Transverse colon (tissue), 4 donors: ENCODE measurements at regions not wholly inside any gene's neighbourhood (a gene's known extent, or its start where the extent isn't known, plus 50 kb on each side); places are given as distances from the start of the nearest gene placed in this dataset.

ENCODE experiments used
- DNase-seq: peaks from one replicate; pipeline ENCODE4 v3.0.0-alpha.2; 2019
- H3K27ac ChIP-seq, 4 donors: fragments of 200-600 bp; sonication (generic); 2 replicates each; pipeline ENCODE4 v1.5.1; 2016 to 2018; ENCODE audit warnings: inconsistent platforms in 4 of 4
- H3K27me3 ChIP-seq: fragments of 200-600 bp; sonication (generic); 2 replicates; pipeline ENCODE4 v1.5.1; 2017; ENCODE audit warnings: inconsistent platforms
- H3K36me3 ChIP-seq, 4 donors: fragments of 200-600 bp; sonication (generic); 2 replicates each; pipeline ENCODE4 v1.5.1; 2017 to 2019; ENCODE audit warnings: inconsistent platforms in 4 of 4
- H3K4me1 ChIP-seq, 4 donors: fragments of 200-600 bp; sonication (generic); 2 replicates each; pipeline ENCODE4 v1.5.1; 2017 to 2020; ENCODE audit warnings: inconsistent platforms in 4 of 4
- H3K4me3 ChIP-seq, 4 donors: fragments of 200-600 bp; sonication (generic); 1 replicate in 1 of 4; 2 replicates in 3 of 4; pipeline versions ENCODE4 v1.5.1 to v1.6.1; 2017 to 2019; ENCODE audit warnings: inconsistent platforms in 4 of 4
- H3K9me3 ChIP-seq, 2 donors: fragments of 200-600 bp; sonication (generic); 2 replicates each; pipeline ENCODE4 v1.5.1; 2017 to 2019; ENCODE audit warnings: inconsistent platforms in 2 of 2
- EP300 ChIP-seq: sonication (generic); formaldehyde crosslinking; IDR thresholded peaks from one replicate; pipeline ENCODE4 v1.6.1; 2017; ENCODE audit warnings: antibody characterized with exemption, low read depth
- POLR2A ChIP-seq: fragments of 450-650 bp; IDR thresholded peaks from one replicate; pipeline ENCODE4 v1.6.1; 2016; ENCODE audit warnings: antibody characterized with exemption, mild to moderate bottlenecking, moderate library complexity
- POLR2AphosphoS5 ChIP-seq, 3 donors: sonication (generic); formaldehyde crosslinking; IDR thresholded peaks; one replicate each; pipeline ENCODE4 v1.6.1; 2016; ENCODE audit warnings: antibody characterized with exemption in 3 of 3
- WGBS, 2 donors: methylation state at CpG; one replicate each; pipeline ENCODE4 v1.1.5; 2018; ENCODE audit warnings: low coverage in 1 of 2; 5-methylcytosine and 5-hydroxymethylcytosine counted together
- in situ Hi-C, 4 donors: fragments of 200-750 bp; cut with MboI; loops; one replicate each; pipeline versions ENCODE4 v1.15.0 to v1.15.1; 2017; ENCODE audit warnings: low sequenced_read_pairs in 3 of 4, low pct_ligation_motif_present in 1 of 4, low pct_unique_long_range_greater_than_20kb in 1 of 4
- intact Hi-C: fragments of 100-400 bp; cut with DNase I; formaldehyde crosslinking; loops from one replicate; pipeline ENCODE4 v1.15.1; 2023; ENCODE audit warnings: low total_unique reads
- TF ChIP-seq, protein P1 (sequence below), 5 experiments: fragments of 200-600 bp in 3 of 5; fragments of 450-650 bp in 2 of 5; sonication (generic) in 3 of 5; IDR thresholded peaks; 1 replicate in 2 of 5; 2 replicates in 3 of 5; pipeline ENCODE4 v1.5.1; 2016 to 2017; ENCODE audit warnings: antibody characterized with exemption in 5 of 5, inconsistent platforms in 3 of 5, mild to moderate bottlenecking in 2 of 5, moderate library complexity in 1 of 5

DNA sequence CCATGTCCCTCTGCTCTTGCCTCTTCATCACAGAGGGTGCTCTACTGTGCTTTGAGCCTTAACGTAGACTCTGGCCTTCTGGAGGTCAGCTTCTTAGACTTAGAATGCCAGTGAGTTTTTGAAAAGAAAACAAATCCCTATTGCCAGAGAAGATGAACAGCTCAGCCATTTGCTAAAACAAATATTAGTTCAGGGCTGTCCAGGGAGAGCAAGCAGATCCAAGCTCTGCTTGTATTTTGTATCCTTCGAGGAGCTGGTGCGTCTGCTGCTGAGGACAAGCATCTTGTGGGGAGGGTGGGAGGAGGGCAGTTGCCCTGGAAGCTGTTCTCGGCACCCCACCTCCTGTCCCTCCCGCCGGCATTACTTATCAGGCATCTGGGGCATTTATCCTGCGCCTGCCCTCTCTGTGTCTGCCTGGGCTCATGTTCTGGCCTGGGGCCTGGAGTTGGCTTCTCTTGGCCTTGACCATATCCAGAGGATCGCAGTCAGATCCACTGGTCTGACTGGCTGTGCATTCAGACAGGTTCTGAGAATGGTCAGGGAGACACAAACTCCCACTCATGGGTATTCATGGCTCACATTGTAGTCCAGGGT is 173.1 kb upstream of the NLRP1 start:
- WGBS, 2 donors, result 36% methylated on average over 8 of the region's 8 CpGs; no CpG with 5 or more reads in 1 of the 2 donors
- in situ Hi-C loops (no loop called here), intact Hi-C loops (no loop called here)
- no peaks in the 10 kb centered on the region for H3K4me1 ChIP-seq
- no peak overlapping the region for H3K4me3 ChIP-seq
- H3K27ac ChIP-seq, result no peak overlapping the region
- H3K27me3 ChIP-seq, result peaks cover 10% of the 10 kb centered on the region
- TF ChIP-seq POLR2AphosphoS5 (IDR thresholded peaks at IDR 0.05) (no peak), EP300 (no peak), POLR2A (no peak)
- TF ChIP-seq, protein P1, sequence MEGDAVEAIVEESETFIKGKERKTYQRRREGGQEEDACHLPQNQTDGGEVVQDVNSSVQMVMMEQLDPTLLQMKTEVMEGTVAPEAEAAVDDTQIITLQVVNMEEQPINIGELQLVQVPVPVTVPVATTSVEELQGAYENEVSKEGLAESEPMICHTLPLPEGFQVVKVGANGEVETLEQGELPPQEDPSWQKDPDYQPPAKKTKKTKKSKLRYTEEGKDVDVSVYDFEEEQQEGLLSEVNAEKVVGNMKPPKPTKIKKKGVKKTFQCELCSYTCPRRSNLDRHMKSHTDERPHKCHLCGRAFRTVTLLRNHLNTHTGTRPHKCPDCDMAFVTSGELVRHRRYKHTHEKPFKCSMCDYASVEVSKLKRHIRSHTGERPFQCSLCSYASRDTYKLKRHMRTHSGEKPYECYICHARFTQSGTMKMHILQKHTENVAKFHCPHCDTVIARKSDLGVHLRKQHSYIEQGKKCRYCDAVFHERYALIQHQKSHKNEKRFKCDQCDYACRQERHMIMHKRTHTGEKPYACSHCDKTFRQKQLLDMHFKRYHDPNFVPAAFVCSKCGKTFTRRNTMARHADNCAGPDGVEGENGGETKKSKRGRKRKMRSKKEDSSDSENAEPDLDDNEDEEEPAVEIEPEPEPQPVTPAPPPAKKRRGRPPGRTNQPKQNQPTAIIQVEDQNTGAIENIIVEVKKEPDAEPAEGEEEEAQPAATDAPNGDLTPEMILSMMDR (IDR thresholded peaks at IDR 0.05), result no peak
- H3K36me3 ChIP-seq, result no peaks in the 10 kb centered on the region
- DNase-seq, result no peak
- H3K9me3 ChIP-seq, result no peaks in the 10 kb centered on the region

DNA sequence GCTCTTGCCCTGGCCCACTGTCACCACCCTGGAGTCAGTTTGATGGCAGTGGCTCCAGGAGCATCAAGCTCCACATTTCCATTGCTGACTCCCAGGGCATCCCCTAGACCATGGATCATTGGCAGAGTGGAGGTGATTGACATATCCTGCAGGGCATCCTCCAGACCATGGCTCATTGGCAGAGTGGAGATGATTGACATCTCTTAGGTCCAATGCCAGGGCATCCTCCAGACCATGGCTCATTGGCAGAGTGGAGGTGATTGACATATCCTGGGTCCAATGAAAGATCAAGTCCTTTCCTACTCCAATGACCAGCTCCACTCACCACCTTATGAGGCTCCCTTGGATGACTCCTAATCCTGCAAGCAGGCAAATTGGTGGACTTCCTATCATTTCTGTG is 174.3 kb upstream of the NLRP1 start:
- H3K36me3 ChIP-seq, result no peaks in the 10 kb centered on the region
- DNase-seq, result no peak
- in situ Hi-C loops (no loop called here), intact Hi-C loops (no loop called here)
- no peak overlapping the region for H3K4me3 ChIP-seq
- H3K4me1 ChIP-seq, result no peaks in the 10 kb centered on the region
- H3K27ac ChIP-seq, result no peak overlapping the region
- no peaks in the 10 kb centered on the region for H3K9me3 ChIP-seq
- TF ChIP-seq EP300 (no peak), POLR2AphosphoS5 (IDR thresholded peaks at IDR 0.05) (no peak), POLR2A (no peak)
- TF ChIP-seq, protein P1 (IDR thresholded peaks at IDR 0.05), result no peak
- H3K27me3 ChIP-seq, result peaks cover 17% of the 10 kb centered on the region

DNA sequence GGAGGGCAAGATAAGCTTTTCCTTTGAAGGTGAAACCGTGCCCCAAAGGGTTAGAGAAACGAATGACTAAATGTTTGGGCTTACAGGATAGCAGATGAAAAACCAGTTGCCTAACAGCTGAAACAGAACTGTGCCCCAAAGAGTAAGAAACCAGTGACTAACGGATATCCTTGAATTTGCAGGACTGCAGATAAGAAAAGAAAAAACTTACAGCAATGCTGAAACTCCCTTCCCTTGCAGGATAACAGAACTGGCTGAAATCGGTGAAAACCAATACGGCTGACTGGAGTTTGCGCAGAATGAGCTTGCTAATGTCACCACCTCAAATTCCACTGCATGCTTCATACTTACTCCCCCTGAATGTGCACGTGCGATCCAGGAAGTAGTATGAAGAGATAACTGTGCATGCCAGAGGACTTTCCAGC is 175.2 kb upstream of the NLRP1 start:
- intact Hi-C loops, result no loop called here
- in situ Hi-C loops, result no loop called here
- no peaks in the 10 kb centered on the region for H3K36me3 ChIP-seq
- no peak for TF ChIP-seq POLR2A
- TF ChIP-seq, protein P1 (IDR thresholded peaks at IDR 0.05), result no peak
- no peak for TF ChIP-seq EP300
- no peak for TF ChIP-seq POLR2AphosphoS5 (IDR thresholded peaks at IDR 0.05)
- H3K4me1 ChIP-seq, result no peaks in the 10 kb centered on the region
- H3K27ac ChIP-seq, result no peak overlapping the region
- no peaks in the 10 kb centered on the region for H3K9me3 ChIP-seq
- no peak overlapping the region for H3K4me3 ChIP-seq
- H3K27me3 ChIP-seq, result peaks cover 17% of the 10 kb centered on the region
- WGBS, 2 donors, result 33 to 61% methylated on average over 1 to 8 of the region's 8 CpGs
- DNase-seq, result no peak

DNA sequence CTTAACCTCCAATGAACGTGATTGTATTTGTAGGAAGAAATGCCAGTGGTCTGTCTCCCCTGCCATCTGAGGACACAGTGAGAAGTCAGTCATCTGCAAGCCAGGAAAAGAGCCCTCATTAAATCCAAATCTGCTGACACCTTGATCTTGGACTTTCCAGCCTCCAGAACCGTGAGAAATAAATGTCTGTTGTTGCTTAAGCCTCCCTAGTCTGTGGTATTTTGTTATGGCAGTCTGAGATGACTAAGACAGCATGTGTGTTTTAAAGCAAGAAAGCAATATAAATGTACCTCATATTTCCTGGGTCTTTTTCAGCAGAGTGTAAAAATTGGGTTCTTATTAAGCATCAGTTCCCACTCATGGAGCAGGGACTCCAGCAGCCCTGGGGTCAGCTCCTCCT is 177.9 kb upstream of the NLRP1 start:
- DNase-seq, result no peak
- in situ Hi-C loops (no loop called here), intact Hi-C loops (no loop called here)
- 62 to 63% methylated on average over 2 of the region's 2 CpGs for WGBS, 2 donors
- no peaks in the 10 kb centered on the region for H3K36me3 ChIP-seq
- no peaks in the 10 kb centered on the region for H3K9me3 ChIP-seq
- TF ChIP-seq, protein P1 (IDR thresholded peaks at IDR 0.05), result no peak
- TF ChIP-seq POLR2AphosphoS5 (IDR thresholded peaks at IDR 0.05) (no peak), EP300 (no peak), POLR2A (no peak)
- H3K4me3 ChIP-seq, result no peak overlapping the region
- H3K4me1 ChIP-seq, result no peaks in the 10 kb centered on the region
- H3K27ac ChIP-seq, result no peak overlapping the region
- H3K27me3 ChIP-seq, result peaks cover 19% of the 10 kb centered on the region
